ENCODE measurements at regions not wholly inside any gene's neighbourhood (a gene's known extent, or its start where the extent isn't known, plus 50 kb on each side); places are given as distances from the start of the nearest gene placed in this dataset.
"Not testable (repeated sequence)": the region's sequence is repeated elsewhere in the genome, so short reads cannot be mapped to it uniquely, and the experiment has no call there.

DNA sequence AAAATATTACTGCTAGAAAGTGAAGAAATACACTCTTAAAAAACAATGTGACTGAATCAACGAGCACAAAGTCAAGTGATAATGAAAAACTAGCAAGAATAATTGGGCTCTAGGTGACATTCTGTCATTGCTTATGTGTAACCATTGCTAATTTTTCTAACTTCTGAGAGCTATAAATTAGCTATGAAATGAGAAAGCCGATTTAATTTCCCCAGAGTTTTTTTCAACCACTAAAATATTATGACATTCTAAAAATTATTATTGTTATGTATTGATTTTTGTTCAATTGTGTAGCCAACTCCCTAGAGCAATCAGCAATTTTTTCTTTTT, 458.6 kb upstream of the ATXN8OS start:
- DNase-seq = no peak

DNA sequence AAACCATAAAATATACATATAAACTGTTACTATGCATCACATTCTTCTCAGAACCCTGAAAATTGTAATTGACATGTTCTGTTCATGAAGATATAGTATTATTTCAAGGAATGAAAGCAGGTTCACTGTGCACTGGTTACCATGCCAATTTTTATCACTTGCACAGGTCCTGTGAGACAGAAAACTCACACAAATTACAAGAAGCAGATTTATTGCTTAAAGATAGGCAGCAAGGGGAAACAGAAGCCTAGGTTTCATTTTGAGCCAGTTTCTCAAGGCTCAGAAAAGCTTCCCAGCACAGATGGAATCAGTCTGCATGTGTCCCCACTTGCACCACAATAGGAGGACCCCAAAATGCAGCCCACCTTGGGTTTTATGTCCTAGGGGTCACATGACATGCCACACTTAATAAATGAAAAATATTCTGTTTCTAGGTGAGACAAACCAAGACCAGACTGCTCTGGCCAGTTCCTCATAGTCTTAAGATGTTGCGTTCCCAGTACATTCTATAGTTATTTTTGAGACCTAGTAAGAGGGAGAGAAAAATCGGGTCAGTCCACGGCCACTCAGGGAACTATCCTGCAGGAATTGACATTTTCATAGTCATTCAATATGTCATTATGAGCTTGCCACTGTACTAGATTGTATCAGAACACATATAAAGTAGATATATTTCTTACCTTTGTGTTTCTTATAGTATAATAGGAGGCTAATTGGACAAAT, 459.1 kb upstream of the ATXN8OS start:
- no peak for DNase-seq

DNA sequence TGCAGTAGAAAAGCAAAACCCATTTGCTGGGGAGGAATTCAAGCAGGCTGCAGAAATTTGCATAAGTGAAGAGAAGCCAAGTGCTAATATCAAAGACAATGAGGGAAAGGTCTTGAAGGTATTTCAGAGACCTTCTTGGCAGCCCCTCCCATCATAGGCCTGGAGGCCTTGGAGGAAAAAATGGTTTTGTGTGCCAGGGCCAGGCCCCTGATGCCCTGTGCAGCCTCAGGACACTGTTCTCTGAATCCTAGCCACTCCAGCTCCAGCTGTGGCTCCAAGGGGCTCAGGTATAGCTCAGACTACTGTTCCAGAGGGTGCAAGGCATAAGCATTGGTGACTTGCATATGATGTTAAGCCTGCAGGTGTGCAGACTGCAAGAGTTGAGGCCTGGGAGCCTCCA, 463.2 kb upstream of the ATXN8OS start:
- DNase-seq = no peak

DNA sequence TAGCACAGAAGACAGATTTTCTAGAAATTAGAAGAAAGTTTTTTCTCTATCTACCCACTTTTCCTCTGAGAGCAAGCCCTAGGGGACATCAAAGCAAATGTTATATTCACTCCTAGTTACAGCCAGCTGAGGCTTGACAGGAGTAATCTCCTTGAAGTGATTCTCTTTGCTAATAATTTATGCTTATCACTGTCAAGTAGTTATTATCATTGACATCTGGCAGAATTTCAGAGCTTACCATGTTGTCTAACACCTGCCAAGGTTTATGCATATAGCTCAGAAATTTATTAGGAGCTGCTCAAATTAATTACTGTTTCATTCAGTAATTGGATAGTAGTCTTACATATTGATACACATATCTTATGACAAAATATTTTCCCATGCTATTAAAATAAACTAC, 465.9 kb upstream of the ATXN8OS start:
- no peak for DNase-seq

DNA sequence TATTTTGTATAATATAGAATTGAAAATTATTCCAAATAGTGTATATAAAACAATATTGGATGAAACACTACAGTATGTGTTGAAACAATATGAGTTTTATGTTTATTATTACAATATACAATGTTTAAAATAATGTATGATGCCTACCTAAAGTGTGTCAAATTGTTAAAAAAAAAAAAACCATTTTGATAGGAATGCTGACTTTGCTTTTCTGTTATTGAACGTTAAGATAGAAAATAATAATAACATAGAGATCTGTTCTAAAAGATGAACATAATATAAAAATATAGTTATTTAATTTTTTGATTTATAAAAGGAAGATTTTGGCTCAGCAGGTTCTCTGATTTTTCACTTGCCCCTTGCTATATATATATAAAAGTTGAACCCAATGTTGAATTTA, 474.6 kb upstream of the ATXN8OS start:
- no peak for DNase-seq

DNA sequence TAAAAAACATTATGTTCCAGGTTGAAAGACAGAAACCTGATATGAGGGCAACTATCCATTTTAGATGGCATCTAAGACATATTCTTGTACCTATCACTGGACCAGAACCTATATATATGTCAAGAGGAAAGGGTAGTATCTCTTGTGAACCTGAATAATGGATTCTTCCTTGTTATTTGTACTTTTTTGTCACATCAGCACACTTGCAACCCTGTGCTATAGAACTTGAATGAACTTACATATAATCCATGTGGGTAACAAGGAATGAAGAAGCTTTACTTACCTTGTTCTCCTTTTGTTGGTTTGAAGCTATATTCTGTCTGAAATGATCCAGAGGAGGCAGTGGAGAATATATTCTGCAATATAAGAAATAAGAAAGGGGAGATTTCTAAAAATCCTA, 483.7 kb upstream of the ATXN8OS start:
- no peak for DNase-seq

DNA sequence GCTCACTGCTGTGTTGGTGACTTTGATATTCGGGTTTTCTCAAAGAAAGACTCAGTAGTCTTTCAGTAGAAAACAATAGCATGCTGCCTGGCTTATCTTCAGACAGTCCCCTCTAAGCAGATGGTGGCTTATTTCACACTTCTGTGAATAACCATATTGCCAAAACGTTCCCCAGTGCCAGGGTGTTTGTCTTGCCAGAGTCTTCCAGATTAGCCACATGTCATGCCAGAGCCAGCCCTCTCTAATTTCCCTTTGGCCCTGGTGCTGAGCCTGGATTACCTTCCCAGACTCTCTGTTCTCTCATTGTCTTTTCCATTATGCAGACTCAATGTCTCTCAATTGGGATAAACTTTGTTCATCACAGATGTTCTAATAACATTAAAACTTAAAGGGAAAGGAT, 488.0 kb upstream of the ATXN8OS start:
- no peak for DNase-seq

DNA sequence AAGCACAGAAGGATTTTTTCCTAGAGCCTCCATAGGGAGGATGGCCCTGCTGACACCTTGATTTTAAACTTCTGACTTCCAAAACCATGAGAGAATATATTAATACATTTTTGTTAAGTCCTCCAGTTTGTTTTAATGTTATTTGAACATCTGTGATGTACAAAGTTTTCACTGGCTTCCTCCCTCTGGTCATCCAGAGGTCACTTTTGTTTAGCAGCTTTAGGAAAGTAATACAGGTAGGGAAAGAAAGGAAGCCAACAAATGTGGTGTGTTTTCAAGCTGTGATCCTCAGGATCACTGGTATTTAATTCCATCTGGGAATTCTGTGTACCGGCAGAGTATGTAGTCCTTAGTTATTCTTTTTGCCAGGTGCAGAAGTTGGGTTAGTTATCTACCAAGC, 488.8 kb upstream of the ATXN8OS start:
- no peak for DNase-seq

DNA sequence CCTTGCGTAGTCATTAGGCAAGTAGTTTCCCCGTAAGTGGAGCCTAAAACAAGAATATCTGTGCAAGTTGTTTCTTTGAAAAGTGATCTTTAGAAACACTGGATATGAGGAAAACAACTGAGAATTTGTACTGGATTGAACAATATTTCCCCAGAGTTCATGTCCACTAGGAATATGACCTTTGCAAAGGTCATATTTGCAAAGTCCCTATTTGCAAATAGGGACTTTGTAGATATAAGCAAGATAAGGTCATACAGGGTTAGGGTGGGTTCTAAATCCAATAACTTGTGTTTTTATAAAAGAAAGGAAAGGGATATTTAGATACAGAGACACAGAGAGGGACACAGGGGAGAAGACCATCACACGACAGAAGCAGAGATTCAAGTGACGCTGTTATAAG, 489.2 kb upstream of the ATXN8OS start:
- no peak for DNase-seq

DNA sequence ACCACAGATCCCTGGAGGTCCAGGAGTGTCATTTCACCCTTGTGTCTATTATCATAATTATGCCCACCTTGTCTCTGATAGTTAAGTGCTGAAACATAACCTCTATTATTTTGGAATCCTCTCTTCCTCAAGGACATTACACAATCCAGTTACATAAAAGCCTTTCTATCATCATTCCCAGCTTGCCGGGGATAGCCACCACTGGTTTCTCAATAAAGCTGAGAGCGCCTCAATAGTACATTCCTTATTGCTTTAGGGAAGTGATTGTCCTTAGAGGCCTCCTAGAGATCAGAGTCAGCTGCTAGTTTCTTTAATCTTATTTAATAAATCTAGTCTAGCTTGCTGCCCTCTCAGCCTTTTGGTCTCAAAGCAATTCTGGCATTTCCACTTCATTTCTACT, 490.0 kb upstream of the ATXN8OS start:
- no peak for DNase-seq

DNA sequence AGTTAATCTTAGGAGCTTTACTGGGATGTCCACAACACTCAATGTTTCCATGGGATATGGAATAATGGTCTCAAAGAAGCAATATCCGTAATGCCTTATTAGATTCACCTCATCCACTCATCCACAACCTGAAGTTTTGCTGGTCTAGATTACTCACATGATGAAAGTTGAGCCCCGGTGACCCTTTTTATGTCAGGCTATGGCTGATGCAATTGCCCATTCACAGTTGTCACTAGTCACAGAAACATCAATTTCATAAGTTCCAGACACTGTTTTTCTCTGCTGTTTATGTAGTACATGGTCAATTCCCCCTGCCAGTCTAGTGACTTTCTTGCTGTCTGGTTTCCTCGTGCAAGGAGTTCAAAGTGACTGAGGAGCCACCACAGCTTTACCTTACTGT, 491.2 kb upstream of the ATXN8OS start:
- no peak for DNase-seq

DNA sequence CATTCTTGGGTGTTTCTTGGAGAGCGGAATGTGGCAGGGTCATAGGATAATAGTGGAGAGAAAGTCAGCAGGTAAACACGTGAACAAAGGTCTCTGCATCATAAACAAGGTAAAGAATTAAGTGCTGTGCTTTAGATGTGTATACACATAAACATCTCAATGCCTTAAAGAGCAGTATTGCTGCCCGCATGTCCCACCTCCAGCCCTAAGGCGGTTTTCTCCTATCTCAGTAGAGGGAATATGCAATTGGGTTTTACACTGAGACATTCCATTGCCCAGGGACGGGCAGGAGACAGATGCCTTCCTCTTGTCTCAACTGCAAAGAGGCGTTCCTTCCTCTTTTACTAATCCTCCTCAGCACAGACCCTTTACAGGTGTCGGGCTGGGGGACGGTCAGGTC, 492.6 kb upstream of the ATXN8OS start:
- DNase-seq = not testable (repeated sequence)

DNA sequence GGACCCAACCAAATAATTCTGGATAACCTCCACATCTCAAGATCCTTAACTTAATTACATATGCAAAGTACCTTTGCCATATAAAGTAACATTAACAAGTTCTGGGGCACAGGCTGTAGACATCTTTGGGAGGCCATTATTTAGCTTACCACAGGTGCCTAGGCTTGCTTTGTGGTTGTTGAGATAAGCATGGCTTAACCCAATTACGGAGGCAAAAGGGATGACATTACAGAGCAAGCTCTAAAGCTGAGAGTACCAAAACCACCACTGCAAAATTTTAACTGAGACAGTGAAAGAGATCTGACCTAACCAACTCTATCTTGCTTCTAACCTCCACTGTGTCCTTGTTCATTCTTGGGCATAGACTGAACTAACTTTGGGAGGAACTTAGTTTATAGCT, 502.9 kb upstream of the ATXN8OS start:
- DNase-seq = no peak

DNA sequence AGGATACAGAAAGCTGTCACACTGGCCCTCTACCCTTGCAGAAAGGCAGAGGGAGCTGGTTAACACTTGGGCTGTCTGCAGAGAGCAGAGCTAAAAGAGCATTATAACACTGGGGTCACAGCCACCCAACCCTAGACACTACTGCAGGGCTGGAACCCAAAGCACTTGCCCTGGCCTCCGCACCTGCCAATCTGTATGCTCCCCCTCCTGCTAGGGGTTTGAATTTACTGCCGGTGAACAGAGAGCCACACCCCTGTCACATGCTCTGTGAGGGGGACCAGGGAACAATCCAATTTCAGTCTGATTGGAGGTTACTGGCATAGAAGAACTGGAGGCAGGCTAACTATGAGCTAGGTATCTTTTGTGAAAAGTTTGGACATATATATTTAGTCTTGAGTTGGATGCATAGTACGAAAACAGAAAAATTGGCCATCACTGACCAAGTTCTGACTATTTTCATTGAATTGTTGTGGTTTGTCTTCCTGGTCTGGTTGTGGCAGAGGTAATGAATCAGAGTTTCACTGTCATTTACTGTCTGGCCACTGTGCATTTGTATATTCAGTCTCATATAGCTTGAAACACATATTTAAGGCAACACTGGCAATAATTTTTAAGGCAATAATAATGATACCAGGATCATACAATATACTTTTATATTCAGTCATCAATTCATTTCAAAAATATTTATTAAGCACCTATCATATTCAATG, 504.3 kb upstream of the ATXN8OS start:
- no peak for DNase-seq

DNA sequence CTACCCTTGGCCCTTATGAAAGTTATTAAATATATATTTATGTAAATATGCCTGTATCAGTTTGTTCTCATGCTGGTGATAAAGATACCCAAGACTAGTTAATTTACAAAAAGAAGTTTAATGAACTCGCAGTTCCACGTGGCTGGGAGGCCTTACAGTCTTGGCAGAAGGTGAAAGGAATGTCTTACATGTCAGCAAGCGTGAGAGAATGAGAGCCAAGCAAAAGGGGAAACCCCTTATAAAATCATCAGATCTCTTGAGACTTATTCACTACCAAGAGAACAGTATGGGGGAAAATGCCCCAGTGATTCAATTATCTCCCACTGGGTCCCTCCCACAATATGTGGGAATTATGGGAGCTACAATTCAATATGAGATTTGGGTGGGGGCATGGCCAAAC, 506.0 kb upstream of the ATXN8OS start:
- DNase-seq = no peak

DNA sequence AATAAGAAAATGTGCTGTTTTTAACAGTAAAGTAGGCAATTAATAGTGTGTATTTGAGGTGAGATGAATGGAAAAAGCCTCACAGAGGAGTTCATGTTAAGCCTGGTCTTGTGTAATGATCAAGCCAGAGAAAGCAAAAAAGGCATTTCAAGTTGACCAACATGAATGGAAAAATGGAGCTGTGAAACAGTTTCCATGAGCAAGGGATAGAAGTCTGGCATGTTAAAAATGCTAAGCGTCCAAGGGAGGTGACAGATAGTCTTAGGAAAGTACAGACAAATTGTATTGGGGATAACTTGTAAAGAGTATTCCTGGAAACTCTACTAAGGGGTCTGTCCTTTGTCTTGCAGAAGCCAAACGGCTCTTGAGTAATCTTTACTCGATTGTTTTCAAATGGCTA, 506.8 kb upstream of the ATXN8OS start:
- no peak for DNase-seq

DNA sequence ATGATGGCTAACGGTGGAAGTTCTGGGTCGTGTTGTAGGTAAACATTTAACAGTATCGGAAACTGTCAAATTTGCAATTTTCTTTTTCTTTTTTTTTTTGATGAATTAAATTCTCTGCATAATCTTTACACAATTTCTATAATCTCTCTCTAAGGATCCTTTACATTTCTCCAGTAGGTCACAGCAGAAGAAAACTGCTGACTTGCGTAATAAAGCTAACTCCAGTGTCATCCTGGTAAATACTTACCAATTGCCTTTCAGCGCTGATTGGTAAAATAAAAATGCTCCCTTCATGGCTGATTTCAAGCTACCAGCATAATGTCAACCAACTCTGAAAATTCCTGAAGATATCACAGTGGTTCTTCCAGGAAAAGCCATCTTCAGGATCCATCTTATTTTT, 510.5 kb upstream of the ATXN8OS start:
- DNase-seq = no peak

DNA sequence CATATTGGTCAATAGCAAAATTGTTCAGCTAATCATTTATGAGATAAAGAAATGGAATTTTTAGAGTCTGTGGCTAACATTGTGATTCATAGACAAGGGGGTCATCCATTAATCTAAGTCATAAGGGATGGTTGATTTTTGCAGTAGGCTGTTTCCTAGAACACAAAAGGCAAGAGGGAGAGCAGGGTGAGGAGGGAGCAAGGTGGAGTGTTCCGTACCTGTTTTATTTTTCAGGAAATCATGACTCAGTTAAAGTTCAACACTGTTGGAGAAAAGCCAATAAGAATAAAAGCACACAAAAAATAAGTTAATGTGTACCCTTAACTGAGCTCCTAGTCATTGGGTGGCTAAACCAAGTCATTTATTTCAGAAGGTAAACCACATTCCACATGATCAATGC, 512.4 kb upstream of the ATXN8OS start:
- no peak for DNase-seq

DNA sequence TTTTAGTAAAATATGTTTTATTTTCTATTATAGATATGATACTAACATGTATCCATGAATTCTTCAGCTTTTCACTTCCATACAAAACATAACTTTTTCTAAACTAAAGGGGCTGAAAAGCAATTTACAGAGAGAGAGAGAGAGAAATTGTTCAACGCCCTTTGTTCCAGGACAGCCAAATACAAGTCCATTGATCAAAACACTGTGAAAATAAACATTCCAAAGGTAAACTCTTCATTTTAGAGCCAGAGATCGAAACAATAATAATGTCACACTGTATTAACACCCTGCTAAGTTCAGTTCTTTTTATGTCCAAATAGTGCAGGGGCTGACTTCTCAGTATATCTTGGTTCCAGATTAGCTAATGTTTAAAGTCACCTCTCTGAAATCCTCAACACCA, 516.2 kb upstream of the ATXN8OS start:
- no peak for DNase-seq

DNA sequence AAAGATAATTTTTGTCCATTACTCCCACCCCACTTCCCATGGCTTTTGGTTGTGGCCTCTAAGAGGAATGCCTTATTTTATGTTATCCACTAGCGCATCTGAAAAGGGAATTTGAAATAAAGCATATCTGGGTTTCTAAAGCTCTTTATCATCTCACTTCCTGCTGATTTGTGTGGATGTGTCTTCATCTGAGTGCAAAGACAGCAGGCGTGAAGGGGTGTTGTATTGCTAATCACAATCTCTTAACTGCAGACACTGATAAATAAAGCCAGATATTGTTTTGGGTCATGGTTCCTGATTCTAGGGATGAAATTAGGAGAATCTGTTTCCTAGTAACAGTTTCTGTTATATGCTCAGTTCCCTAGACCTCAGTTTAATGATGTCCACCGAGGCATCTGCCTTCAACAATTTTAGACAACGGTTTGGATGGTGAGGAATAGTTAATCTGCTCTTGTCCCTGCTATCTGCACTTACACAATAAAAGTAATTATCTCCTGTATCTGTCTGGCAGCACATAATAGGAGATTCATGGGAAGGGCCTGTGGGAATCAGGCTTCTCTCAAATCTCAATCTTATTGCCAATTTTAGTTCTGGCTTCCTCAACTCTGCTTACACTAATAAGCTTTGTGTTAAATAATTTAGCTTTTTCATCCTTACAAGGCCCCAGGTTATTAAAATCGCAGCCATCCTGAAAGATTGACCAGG, 517.9 kb upstream of the ATXN8OS start:
- no peak for DNase-seq

DNA sequence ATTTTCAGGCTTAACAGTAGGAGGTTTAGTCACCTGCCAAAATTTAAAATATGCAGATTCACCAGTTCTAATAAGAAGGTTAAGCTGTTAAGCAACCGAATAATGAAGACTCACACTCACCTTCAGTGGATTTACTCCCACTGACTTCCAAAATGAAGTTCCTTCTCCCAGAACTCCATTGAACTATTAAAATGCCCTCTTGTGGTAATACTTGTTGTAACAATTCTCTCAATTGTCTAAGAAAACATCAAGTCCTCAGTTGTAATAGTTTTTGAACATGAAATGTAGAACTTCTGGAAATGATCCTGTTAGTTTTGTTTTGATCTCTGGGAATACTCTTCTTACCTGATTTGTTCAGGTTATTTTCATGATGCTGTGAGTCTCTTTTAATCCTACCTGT, 522.0 kb upstream of the ATXN8OS start:
- no peak for DNase-seq

DNA sequence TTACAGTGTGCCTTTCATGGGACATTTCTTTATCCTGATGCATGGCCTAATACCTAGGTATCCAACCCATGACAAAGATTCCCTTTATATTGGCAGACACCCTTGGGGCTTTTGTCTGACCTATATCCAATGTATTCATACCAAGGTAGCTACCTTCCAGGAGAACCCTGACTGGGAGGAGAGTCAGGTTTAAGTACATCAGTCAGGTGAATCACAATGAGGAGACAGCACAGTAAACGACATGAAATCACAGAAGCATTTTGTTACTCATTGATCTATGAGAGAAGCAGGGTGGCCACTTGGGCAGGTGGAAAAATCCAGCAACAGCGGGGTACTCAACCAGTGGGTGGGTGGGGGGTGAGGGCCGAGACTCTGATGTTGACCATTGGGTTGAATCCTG, 527.4 kb upstream of the ATXN8OS start:
- no peak for DNase-seq

DNA sequence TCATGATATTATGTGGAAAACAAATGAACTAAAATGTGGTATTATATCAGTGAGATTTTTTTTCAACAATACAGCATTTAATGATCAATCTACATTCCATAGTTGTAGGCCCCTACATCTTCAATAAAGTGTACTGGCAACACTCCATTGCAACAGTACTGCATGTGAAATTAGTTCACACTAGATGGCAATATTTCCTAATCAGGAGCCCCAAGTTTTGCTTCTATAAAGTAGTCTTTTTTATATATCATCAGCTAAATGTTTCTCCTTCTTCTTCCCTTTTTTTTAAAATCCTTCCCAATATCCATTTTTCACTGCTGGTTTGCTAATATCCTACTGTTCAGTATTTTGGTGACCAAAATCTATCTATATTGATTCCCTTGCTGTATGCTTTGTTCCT, 528.3 kb upstream of the ATXN8OS start:
- DNase-seq = no peak

DNA sequence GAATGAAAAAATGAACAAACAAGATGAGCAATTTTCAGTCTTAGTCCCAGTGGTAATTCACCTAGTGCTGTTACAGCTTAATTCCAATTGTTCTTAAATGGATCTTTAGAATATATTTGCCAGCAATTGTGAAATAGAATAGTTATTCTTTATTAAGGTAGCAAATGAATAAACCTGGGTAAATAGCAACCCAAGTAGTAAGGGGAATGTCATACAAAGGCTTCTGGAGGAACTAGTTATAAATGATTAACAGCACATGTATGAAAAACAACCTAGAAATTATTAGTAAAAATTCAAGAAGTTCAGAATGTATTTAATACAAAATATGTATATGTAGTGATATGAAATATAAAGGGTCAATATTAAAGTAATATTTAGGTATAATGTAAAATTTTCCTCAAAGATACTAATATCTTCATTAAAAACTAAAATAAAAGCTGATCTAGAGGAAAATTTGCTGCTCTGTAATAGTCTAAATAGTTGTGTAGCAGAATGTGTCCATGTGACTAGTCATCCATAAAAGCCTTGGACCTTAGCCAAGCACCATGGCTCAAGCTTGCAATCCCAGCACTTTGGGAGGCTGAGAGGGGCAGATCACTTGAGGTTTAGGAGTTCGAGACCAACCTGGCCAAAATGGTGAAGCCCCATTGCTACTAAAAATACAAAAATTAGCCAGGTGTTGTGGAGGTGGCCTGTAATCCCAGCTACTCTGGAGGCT, 535.9 kb upstream of the ATXN8OS start:
- no peak for DNase-seq
